ENCODE measurements at regions not wholly inside any gene's neighbourhood (a gene's known extent, or its start where the extent isn't known, plus 50 kb on each side); places are given as distances from the start of the nearest gene placed in this dataset.
A peak's percentile ranks its signal among the peaks of the same experiment; 100 is the strongest.

- H3K9me3 ChIP-seq = no peaks in the 10 kb centered on the region
- peak overlapping the region; percentile 70 for H3K27ac ChIP-seq
- H3K4me3 ChIP-seq = no peak overlapping the region
- H3K27me3 ChIP-seq = no peaks in the 10 kb centered on the region
- H3K9ac ChIP-seq (ENCODE audit: low read depth in 2 of 2, low read length in 2 of 2) = peak overlapping the region; percentile 18 to 58
- intact Hi-C loops (cut with DNase I) = no loop called here
- no peaks in the 10 kb centered on the region for H3K4me1 ChIP-seq
- DNase-seq = no peak
- H3K36me3 ChIP-seq = no peaks in the 10 kb centered on the region
- TF ChIP-seq CTCF (IDR thresholded peaks at IDR 0.05) = no peak
Observed at GRCh38 chr9:96048104-96048955, 172.8 kb downstream of the ERCC6L2 start.

GRCh38 chr9:96047741-96048103 is 172.2 kb downstream of the ERCC6L2 start:
- no peak for TF ChIP-seq CTCF (IDR thresholded peaks at IDR 0.05)
- Histone ChIP-seq H3K36me3 (no peaks in the 10 kb centered on the region), H3K9ac (ENCODE audit: low read depth in 2 of 2, low read length in 2 of 2) (peak overlapping the region in 1 of 2 donors; percentile 18), H3K27ac (no peak overlapping the region), H3K27me3 (no peaks in the 10 kb centered on the region), H3K4me1 (no peaks in the 10 kb centered on the region), H3K4me3 (no peak overlapping the region), H3K9me3 (no peaks in the 10 kb centered on the region)
- DNase-seq = no peak
- intact Hi-C loops (cut with DNase I) = no loop called here

GRCh38 chr9:96047116-96047639 is 171.7 kb downstream of the ERCC6L2 start:
- Histone ChIP-seq H3K27me3 (no peaks in the 10 kb centered on the region), H3K4me3 (no peak overlapping the region), H3K27ac (no peak overlapping the region), H3K9ac (ENCODE audit: low read depth in 2 of 2, low read length in 2 of 2) (no peak overlapping the region), H3K9me3 (no peaks in the 10 kb centered on the region), H3K36me3 (no peaks in the 10 kb centered on the region), H3K4me1 (no peaks in the 10 kb centered on the region)
- DNase-seq = no peak
- TF ChIP-seq CTCF (IDR thresholded peaks at IDR 0.05) = no peak
- intact Hi-C loops (cut with DNase I) = no loop called here

- no peaks in the 10 kb centered on the region for H3K9me3 ChIP-seq
- no peak for TF ChIP-seq CTCF (IDR thresholded peaks at IDR 0.05)
- H3K27me3 ChIP-seq = no peaks in the 10 kb centered on the region
- no peak overlapping the region for H3K9ac ChIP-seq (ENCODE audit: low read depth in 2 of 2, low read length in 2 of 2)
- DNase-seq = no peak
- H3K36me3 ChIP-seq = no peaks in the 10 kb centered on the region
- no peak overlapping the region for H3K4me3 ChIP-seq
- peaks cover 4% of the 10 kb centered on the region for H3K4me1 ChIP-seq
- no peak overlapping the region for H3K27ac ChIP-seq
- intact Hi-C loops (cut with DNase I) = no loop called here
Observed at GRCh38 chr9:96045811-96046210, 170.3 kb downstream of the ERCC6L2 start.

GRCh38 chr9:96044401-96044800 is 168.9 kb downstream of the ERCC6L2 start:
- Histone ChIP-seq H3K9me3 (no peaks in the 10 kb centered on the region), H3K4me3 (no peak overlapping the region), H3K36me3 (no peaks in the 10 kb centered on the region), H3K27ac (no peak overlapping the region), H3K4me1 (peaks cover 7% of the 10 kb centered on the region), H3K27me3 (no peaks in the 10 kb centered on the region), H3K9ac (ENCODE audit: low read depth in 2 of 2, low read length in 2 of 2) (no peak overlapping the region)
- DNase-seq = no peak
- intact Hi-C loops (cut with DNase I) = no loop called here
- TF ChIP-seq CTCF (IDR thresholded peaks at IDR 0.05) = no peak
